Prostate gland (tissue), 2 donors: ENCODE measurements at regions not wholly inside any gene's neighbourhood (a gene's known extent, or its start where the extent isn't known, plus 50 kb on each side); places are given as distances from the start of the nearest gene placed in this dataset.

Experiments used
- POLR2A ChIP-seq: fragments of 450-650 bp; IDR thresholded peaks from one replicate; pipeline ENCODE4 v1.6.1; 2016; ENCODE audit warnings: antibody characterized with exemption, mild to moderate bottlenecking
- POLR2AphosphoS5 ChIP-seq: sonication (generic); formaldehyde crosslinking; IDR thresholded peaks from one replicate; pipeline ENCODE4 v1.6.1; 2017; ENCODE audit warnings: antibody characterized with exemption
- TF ChIP-seq, protein P1 (sequence below), 4 experiments: fragments of 200-600 bp in 2 of 4; fragments of 450-650 bp in 2 of 4; sonication (generic) in 2 of 4; IDR thresholded peaks; 1 replicate in 3 of 4; 2 replicates in 1 of 4; pipeline ENCODE4 v1.5.1; 2016 to 2019; ENCODE audit warnings: antibody characterized with exemption in 4 of 4, mild to moderate bottlenecking in 2 of 4, moderate library complexity in 2 of 4

DNA sequence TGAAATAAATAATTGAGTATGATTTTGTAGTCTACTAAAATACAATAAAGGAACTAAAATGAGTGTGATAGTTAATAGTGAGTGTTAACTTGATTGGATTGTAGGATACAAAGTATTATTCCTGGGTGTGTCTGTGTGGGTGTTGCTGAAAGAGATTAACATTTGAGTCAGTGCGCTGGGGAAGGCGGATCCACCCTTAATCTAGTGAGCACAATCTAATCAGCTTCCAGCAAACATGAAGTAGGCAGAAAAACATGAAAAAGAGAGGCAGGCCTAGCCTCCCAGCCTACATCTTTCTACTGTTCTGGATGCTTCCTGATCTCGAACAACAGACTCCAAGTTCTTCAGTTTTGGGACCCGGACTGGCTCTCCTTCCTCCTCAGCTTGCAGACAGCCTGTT is 1716.6 kb downstream of the MRPL39 start:
- TF ChIP-seq, protein P1, sequence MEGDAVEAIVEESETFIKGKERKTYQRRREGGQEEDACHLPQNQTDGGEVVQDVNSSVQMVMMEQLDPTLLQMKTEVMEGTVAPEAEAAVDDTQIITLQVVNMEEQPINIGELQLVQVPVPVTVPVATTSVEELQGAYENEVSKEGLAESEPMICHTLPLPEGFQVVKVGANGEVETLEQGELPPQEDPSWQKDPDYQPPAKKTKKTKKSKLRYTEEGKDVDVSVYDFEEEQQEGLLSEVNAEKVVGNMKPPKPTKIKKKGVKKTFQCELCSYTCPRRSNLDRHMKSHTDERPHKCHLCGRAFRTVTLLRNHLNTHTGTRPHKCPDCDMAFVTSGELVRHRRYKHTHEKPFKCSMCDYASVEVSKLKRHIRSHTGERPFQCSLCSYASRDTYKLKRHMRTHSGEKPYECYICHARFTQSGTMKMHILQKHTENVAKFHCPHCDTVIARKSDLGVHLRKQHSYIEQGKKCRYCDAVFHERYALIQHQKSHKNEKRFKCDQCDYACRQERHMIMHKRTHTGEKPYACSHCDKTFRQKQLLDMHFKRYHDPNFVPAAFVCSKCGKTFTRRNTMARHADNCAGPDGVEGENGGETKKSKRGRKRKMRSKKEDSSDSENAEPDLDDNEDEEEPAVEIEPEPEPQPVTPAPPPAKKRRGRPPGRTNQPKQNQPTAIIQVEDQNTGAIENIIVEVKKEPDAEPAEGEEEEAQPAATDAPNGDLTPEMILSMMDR (IDR thresholded peaks at IDR 0.05): no peak
- TF ChIP-seq POLR2AphosphoS5 (no peak), POLR2A (no peak)
